ENCODE measurements at regions not wholly inside any gene's neighbourhood (a gene's known extent, or its start where the extent isn't known, plus 50 kb on each side); places are given as distances from the start of the nearest gene placed in this dataset.
A peak's percentile ranks its signal among the peaks of the same experiment; 100 is the strongest.
"Not testable (repeated sequence)": the region's sequence is repeated elsewhere in the genome, so short reads cannot be mapped to it uniquely, and the experiment has no call there.

GRCh38 chr18:35827275-35827902 is 145.1 kb upstream of the RMP24 start:
- DNase-seq, result no peak

GRCh38 chr18:35827903-35828275 is 144.6 kb upstream of the RMP24 start:
- no peak for DNase-seq

- no peak for DNase-seq
Measured at GRCh38 chr18:35828591-35828990, 143.9 kb upstream of the RMP24 start.

- no peak for DNase-seq
Measured at GRCh38 chr18:35835366-35835765, 137.1 kb upstream of the RMP24 start.

GRCh38 chr18:35835833-35836232 is 136.6 kb upstream of the RMP24 start:
- DNase-seq, result peak; percentile 57 to 76

- no peak for DNase-seq
Measured at GRCh38 chr18:35836932-35837331, 135.5 kb upstream of the RMP24 start.

GRCh38 chr18:35837922-35838496 is 134.5 kb upstream of the RMP24 start:
- DNase-seq, result no peak

- no peak for DNase-seq
Measured at GRCh38 chr18:35841283-35841682, 131.2 kb upstream of the RMP24 start.

- DNase-seq, result peak in 1 of 2 donors; percentile 21
Measured at GRCh38 chr18:35842536-35842935, 129.9 kb upstream of the RMP24 start.

- DNase-seq, result not testable (repeated sequence)
Measured at GRCh38 chr18:35848321-35848720, 124.2 kb upstream of the RMP24 start.

GRCh38 chr18:35849241-35849640 is 123.2 kb upstream of the RMP24 start:
- not testable (repeated sequence) for DNase-seq

- DNase-seq, result no peak
Measured at GRCh38 chr18:35851286-35851970, 121.1 kb upstream of the RMP24 start.

GRCh38 chr18:35852786-35853185 is 119.7 kb upstream of the RMP24 start:
- no peak for DNase-seq

- no peak for DNase-seq
Measured at GRCh38 chr18:35854095-35854494, 118.4 kb upstream of the RMP24 start.

- DNase-seq, result no peak
Measured at GRCh38 chr18:35856178-35856577, 116.3 kb upstream of the RMP24 start.

GRCh38 chr18:35856721-35857120 is 115.8 kb upstream of the RMP24 start:
- DNase-seq, result not testable (repeated sequence)

GRCh38 chr18:35857581-35857980 is 114.9 kb upstream of the RMP24 start:
- DNase-seq, result not testable (repeated sequence)

GRCh38 chr18:35861367-35862118 is 110.9 kb upstream of the RMP24 start:
- DNase-seq, result no peak

- DNase-seq, result no peak
Measured at GRCh38 chr18:35862119-35862640, 110.3 kb upstream of the RMP24 start.

GRCh38 chr18:35864916-35865315 is 107.6 kb upstream of the RMP24 start:
- DNase-seq, result no peak

GRCh38 chr18:35868915-35869314 is 103.6 kb upstream of the RMP24 start:
- peak in 1 of 2 donors; percentile 32 for DNase-seq

- DNase-seq, result no peak
Measured at GRCh38 chr18:35871337-35871736, 101.1 kb upstream of the RMP24 start.

GRCh38 chr18:35875566-35875965 is 96.9 kb upstream of the RMP24 start:
- DNase-seq, result no peak
